Left renal pelvis (tissue), 4 donors: ENCODE measurements at regions not wholly inside any gene's neighbourhood (a gene's known extent, or its start where the extent isn't known, plus 50 kb on each side); places are given as distances from the start of the nearest gene placed in this dataset.
"Not testable (repeated sequence)": the region's sequence is repeated elsewhere in the genome, so short reads cannot be mapped to it uniquely, and the experiment has no call there.

Source experiments
- DNase-seq, 4 donors: peaks; one replicate each; pipeline ENCODE4 v3.0.0-alpha.2; 2013; ENCODE audit warnings: low read depth in 4 of 4, low spot score in 3 of 4

DNA sequence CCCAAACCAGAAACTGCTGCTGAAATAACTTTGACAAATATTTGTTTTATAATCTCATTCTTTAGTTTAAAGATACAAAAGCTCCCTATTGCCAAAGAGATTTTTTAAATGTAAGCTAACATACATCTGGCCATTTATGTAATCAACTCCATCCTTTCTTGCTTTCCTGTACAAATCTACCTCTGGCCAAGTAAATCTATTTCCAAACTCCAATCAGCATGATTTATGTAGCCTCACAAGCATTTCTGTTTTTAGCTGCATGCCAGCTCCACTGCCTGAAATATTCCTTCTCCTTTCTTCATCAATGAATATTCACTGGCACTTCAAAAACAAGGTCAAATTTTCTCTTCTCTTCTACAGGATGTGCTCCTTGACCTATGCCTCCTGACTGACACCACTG lies 80.0 kb downstream of the SHOX2 start:
- no peak for DNase-seq

DNA sequence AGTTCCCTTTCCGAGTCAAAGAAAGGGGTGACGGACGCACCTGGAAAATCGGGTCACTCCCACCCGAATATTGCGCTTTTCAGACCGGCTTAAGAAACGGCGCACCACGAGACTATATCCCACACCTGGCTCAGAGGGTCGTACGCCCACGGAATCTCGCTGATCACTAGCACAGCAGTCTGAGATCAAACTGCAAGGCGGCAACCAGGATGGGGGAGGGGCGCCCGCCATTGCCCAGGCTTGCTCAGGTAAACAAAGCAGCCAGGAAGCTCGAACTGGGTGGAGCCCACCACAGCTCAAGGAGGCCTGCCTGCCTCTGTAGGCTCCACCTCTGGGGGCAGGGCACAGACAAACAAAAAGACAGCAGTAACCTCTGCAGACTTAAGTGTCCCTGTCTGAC lies 86.3 kb downstream of the SHOX2 start:
- not testable (repeated sequence) for DNase-seq

DNA sequence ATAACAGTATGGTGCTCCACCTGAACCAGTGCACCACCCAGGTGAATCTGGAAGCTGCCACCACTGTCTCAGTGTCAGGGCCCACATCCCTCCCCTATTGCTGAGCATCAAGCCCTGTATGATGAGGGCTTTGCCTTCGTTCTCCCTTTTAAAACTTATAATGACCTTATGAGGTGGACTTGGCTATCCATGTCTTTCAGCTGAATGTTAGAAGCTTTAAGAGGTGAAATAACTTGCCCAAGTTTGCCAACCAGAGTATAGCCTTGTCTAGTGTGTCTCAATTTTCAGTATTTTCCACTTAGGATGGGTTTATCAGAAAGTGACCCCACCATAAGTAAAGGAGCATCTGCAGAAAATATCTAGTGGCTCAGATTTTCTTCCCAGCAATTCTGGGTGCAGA lies 87.8 kb downstream of the SHOX2 start:
- DNase-seq = no peak

DNA sequence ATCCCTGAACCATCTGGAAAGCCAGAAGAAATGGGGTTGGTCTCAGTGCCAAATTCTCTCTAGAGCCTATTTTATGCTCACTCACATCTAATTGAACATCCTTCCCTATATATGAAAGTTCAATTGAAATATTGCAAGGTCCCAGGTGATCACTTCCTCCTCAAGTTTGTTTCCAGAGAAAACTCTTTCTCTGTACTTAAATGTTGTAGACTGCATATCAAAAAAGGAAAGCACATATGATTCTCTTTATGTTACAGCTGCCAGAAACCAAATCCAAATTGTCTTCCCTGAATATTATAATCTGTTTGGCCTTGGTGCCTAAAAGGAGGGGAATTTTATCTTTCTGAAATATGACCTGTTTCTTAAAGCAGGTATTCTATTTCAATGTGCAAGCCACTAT lies 93.3 kb downstream of the SHOX2 start:
- DNase-seq = no peak

- no peak for DNase-seq
These were observed 100.7 kb downstream of the SHOX2 start for GRCh38 chr3:158005391-158006100.

- DNase-seq = no peak
These were observed 107.0 kb downstream of the SHOX2 start for GRCh38 chr3:157999246-157999645.

DNA sequence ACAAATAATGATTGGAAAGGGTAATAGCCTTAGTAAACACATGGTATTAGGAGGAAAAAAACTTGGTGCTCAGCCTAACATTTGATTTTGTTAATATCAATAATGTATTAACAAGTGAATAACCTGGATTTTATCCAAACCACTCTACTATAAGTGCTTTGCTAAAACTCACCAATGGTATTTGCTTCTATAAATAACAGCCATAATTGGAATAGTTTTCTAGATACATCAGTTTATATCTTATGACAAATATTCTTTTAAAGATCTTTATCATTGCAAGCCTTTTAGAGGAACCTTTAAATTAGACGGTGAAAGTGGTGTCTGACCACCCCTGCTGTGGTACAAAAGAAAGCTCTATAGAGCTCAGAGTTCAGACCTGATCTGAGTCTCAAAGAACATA lies 123.9 kb downstream of the SHOX2 start:
- DNase-seq = no peak

DNA sequence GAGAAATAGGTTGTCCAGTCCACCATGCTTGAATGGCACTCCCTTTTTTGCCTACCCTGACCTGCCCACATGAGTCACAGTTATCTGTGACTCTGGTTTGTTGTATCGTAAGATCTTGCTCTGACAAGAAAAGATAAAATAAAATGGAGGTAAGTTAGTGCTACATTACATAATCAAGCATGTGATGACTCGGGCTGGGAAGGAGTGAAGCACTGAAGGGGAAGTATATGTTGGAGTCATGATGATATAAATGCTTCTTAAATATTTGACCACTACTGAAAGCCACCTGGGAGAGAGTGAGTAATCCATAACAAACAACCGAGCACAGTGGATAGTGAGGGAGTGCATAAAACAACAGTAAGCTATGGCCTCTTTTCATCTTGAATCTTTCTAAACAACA lies 124.4 kb downstream of the SHOX2 start:
- DNase-seq = no peak

DNA sequence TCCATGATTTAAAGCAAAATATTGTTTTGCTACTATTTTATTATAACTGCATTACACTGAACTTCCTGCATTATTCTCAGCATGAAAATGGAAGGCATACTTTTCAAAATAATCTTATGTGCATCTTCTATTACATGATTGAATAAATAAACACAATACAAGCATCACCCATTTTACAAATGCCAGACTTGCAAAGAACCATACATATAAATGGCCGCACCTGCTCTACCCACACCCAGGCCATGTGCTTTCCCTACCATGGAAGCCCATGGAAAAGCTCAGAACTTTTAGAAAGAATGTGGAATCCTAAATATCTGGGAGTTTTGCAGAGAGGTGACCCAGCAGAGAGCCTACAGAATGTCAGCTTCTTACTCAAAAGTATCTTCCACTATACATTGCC lies 127.2 kb downstream of the SHOX2 start:
- no peak for DNase-seq

DNA sequence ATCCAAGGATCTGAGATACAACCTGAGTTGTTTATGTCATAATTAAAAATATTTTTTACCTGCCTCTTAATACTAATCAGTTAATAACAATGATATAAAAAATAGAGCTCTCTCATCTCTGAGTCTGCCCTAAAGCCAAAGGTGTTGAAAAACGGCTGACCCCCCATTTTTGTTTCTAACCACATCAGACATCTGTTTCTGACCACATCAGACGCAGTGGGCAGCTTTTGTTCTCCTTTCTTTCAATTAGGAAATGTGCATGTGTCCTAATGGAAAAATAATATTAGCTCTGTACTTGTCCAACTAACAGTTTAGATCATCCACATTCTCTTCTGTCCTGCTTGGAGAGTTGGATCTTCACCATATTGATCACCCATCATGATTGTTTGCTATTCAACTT lies 144.6 kb downstream of the SHOX2 start:
- DNase-seq = no peak

DNA sequence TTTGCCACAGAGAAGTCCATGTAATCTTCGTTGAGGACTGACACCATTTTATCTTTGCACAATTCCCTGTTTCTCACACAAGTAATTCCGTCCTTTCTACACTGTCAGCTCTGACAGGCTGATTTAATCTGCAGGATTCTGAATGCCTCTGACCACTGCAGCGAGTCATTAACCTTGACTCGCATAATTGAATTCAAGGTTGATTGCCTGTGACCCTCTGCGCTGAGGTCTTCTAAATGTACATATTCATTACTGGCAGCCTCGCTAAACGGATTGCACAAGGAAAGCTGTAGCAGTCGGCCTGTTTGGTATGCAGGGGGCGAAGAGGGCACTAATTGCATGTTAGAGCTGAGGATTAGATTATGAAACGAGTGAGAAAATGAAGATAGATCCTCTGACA lies 147.8 kb downstream of the SHOX2 start:
- DNase-seq = peak; percentile 20 to 64 (median 30)

- DNase-seq = no peak
These were observed 149.4 kb downstream of the SHOX2 start for GRCh38 chr3:157956850-157957249.

DNA sequence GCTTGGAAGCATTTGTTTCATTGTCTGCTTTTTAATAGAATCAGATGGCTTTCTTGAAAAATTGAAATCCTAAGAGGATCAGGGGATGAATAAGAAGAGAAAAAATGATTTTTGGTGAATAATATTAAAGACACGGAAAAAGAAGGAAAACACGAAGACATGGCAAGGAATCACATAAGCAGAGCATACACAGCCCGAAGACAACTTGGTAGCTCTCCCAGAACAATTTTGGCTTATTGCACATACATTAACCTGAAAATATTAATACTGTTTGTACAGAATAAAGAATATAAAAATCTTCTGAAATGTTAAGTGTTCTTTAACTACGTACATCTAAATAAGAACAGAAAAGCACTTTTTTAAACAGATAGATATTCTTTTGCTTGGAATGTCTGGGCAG lies 150.0 kb downstream of the SHOX2 start:
- DNase-seq = no peak

GRCh38 chr3:157953565-157953964 lies 152.7 kb downstream of the SHOX2 start:
- no peak for DNase-seq

GRCh38 chr3:157948605-157949383 lies 157.4 kb downstream of the SHOX2 start:
- DNase-seq = no peak

DNA sequence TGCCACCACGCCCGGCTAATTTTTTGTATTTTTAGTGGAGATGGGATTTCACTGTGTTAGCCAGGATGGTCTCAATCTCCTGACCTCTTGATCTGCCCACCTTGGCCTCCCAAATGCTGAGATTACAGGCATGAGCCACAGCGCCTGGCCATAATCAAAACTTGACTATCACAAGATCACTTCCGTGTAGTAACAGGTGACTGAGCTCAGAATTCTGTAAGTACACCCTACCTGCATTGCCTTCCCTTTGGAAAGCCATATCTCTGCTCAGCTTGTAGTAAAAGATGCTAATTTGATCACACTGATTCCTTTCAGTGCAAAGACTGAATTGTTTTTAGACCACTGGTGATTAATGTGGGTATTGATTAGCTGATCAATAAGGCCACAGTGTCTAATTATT lies 167.1 kb downstream of the SHOX2 start:
- DNase-seq = no peak

- no peak for DNase-seq
These were observed 168.0 kb downstream of the SHOX2 start for GRCh38 chr3:157938154-157938779.

DNA sequence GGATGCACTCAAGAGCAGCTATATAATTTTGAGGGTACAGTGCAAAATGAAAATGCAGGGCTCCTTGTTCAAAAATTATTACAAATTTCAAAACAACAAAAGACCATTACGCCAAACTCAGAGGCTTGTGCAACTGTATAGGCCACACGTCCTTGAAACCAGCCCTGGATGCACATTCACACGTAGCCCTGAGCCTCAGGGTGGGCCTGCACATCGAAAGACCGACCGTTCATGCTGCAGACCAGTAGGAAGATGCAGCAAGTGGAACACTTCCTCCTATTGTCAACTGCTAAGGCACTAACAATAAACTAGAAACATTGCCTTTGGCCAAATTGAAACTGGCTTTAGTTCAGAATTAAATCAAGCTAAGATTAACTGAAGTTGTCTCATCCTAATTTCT lies 174.7 kb downstream of the SHOX2 start:
- no peak for DNase-seq

- no peak for DNase-seq
These were observed 176.0 kb downstream of the SHOX2 start for GRCh38 chr3:157930000-157930780.

- no peak for DNase-seq
These were observed 179.4 kb downstream of the SHOX2 start for GRCh38 chr3:157926822-157927221.

- no peak for DNase-seq
These were observed 183.6 kb downstream of the SHOX2 start for GRCh38 chr3:157922614-157923013.
